Suprapubic skin (tissue), 4 donors: ENCODE measurements at regions not wholly inside any gene's neighbourhood (a gene's known extent, or its start where the extent isn't known, plus 50 kb on each side); places are given as distances from the start of the nearest gene placed in this dataset.

Experiments
- DNase-seq, 2 donors: peaks; one replicate each; pipeline ENCODE4 v3.0.0-alpha.2; 2019; ENCODE audit warnings: low spot score in 2 of 2
- H3K27ac ChIP-seq: fragments of 200-600 bp; sonication (generic); one replicate; pipeline ENCODE4 v1.5.1; 2019
- H3K27me3 ChIP-seq: fragments of 200-600 bp; sonication (generic); one replicate; pipeline ENCODE4 v1.5.1; 2019
- H3K36me3 ChIP-seq: fragments of 200-600 bp; sonication (generic); one replicate; pipeline ENCODE4 v1.5.1; 2019
- H3K4me1 ChIP-seq: fragments of 200-600 bp; sonication (generic); one replicate; pipeline ENCODE4 v1.5.1; 2019
- H3K4me3 ChIP-seq: fragments of 200-600 bp; sonication (generic); one replicate; pipeline ENCODE4 v1.5.1; 2019; ENCODE audit warnings: mild to moderate bottlenecking
- H3K9me3 ChIP-seq: fragments of 200-600 bp; sonication (generic); one replicate; pipeline ENCODE4 v1.5.1; 2019
- CTCF ChIP-seq, 2 donors: fragments of 200-600 bp in 1 of 2; fragments of 450-650 bp in 1 of 2; sonication (generic) in 1 of 2; IDR thresholded peaks; one replicate each; pipeline ENCODE4 v1.5.1; 2016 to 2019; ENCODE audit warnings: antibody characterized with exemption in 2 of 2, mild to moderate bottlenecking in 1 of 2, moderate library complexity in 1 of 2
- EP300 ChIP-seq: sonication (generic); formaldehyde crosslinking; IDR thresholded peaks from one replicate; pipeline ENCODE4 v1.6.1; 2017; ENCODE audit warnings: antibody characterized with exemption
- POLR2A ChIP-seq, 2 donors: fragments of 450-650 bp; IDR thresholded peaks; one replicate each; pipeline ENCODE4 v1.6.1; 2017; ENCODE audit warnings: antibody characterized with exemption in 2 of 2, mild to moderate bottlenecking in 2 of 2, moderate library complexity in 2 of 2
- POLR2AphosphoS5 ChIP-seq, 3 donors: sonication (generic); formaldehyde crosslinking; IDR thresholded peaks; one replicate each; pipeline ENCODE4 v1.6.1; 2017; ENCODE audit warnings: antibody characterized with exemption in 3 of 3
- WGBS: methylation state at CpG from one replicate; pipeline ENCODE4 v1.1.5; 2018; 5-methylcytosine and 5-hydroxymethylcytosine counted together

GRCh38 chr5:167800427-167800826, 491.0 kb upstream of the WWC1 start:
- Histone ChIP-seq H3K27me3 (no peaks in the 10 kb centered on the region), H3K9me3 (no peaks in the 10 kb centered on the region), H3K4me1 (no peaks in the 10 kb centered on the region), H3K36me3 (no peaks in the 10 kb centered on the region), H3K4me3 (no peak overlapping the region), H3K27ac (no peak overlapping the region)
- no peak for DNase-seq
- TF ChIP-seq POLR2AphosphoS5 (IDR thresholded peaks at IDR 0.05): no peak
- TF ChIP-seq CTCF (IDR thresholded peaks at IDR 0.05): no peak
- 72% methylated on average over 4 of the region's 4 CpGs for WGBS

GRCh38 chr5:167801999-167802398, 489.4 kb upstream of the WWC1 start:
- Histone ChIP-seq H3K36me3 (no peaks in the 10 kb centered on the region), H3K27ac (no peak overlapping the region), H3K4me1 (no peaks in the 10 kb centered on the region), H3K9me3 (no peaks in the 10 kb centered on the region), H3K4me3 (no peak overlapping the region), H3K27me3 (no peaks in the 10 kb centered on the region)
- TF ChIP-seq POLR2AphosphoS5 (IDR thresholded peaks at IDR 0.05) (no peak), EP300 (no peak), CTCF (IDR thresholded peaks at IDR 0.05) (no peak), POLR2A (IDR thresholded peaks at IDR 0.05) (no peak)
- DNase-seq: no peak
- 70% methylated on average over 4 of the region's 4 CpGs for WGBS

- Histone ChIP-seq H3K27me3 (no peaks in the 10 kb centered on the region), H3K4me1 (no peaks in the 10 kb centered on the region), H3K27ac (no peak overlapping the region), H3K9me3 (no peaks in the 10 kb centered on the region), H3K36me3 (no peaks in the 10 kb centered on the region), H3K4me3 (no peak overlapping the region)
- DNase-seq: no peak
- TF ChIP-seq CTCF (IDR thresholded peaks at IDR 0.05) (no peak), POLR2AphosphoS5 (IDR thresholded peaks at IDR 0.05) (no peak), EP300 (no peak)
- 48% methylated on average over 2 of the region's 2 CpGs for WGBS
These were observed 488.6 kb upstream of the WWC1 start for GRCh38 chr5:167802755-167803431.

GRCh38 chr5:167804512-167805220, 486.8 kb upstream of the WWC1 start:
- DNase-seq: no peak
- no peaks in the 10 kb centered on the region for H3K36me3 ChIP-seq
- H3K27me3 ChIP-seq: no peaks in the 10 kb centered on the region
- H3K9me3 ChIP-seq: no peaks in the 10 kb centered on the region
- H3K4me3 ChIP-seq: no peak overlapping the region
- TF ChIP-seq CTCF (IDR thresholded peaks at IDR 0.05) (no peak), POLR2A (IDR thresholded peaks at IDR 0.05) (no peak), POLR2AphosphoS5 (IDR thresholded peaks at IDR 0.05) (no peak), EP300 (no peak)
- H3K4me1 ChIP-seq: no peaks in the 10 kb centered on the region
- no peak overlapping the region for H3K27ac ChIP-seq
- 76% methylated on average over 7 of the region's 7 CpGs for WGBS

GRCh38 chr5:167810573-167810972, 480.9 kb upstream of the WWC1 start:
- TF ChIP-seq POLR2A (IDR thresholded peaks at IDR 0.05): no peak
- TF ChIP-seq CTCF (IDR thresholded peaks at IDR 0.05): no peak
- TF ChIP-seq POLR2AphosphoS5 (IDR thresholded peaks at IDR 0.05): no peak
- no peak for TF ChIP-seq EP300
- Histone ChIP-seq H3K4me1 (peaks cover 5% of the 10 kb centered on the region), H3K4me3 (no peak overlapping the region), H3K36me3 (no peaks in the 10 kb centered on the region), H3K27me3 (no peaks in the 10 kb centered on the region), H3K27ac (no peak overlapping the region), H3K9me3 (no peaks in the 10 kb centered on the region)
- no peak for DNase-seq
- WGBS: 98% methylated on average over 2 of the region's 2 CpGs
